Ascending aorta (tissue), 2 donors: ENCODE measurements at regions not wholly inside any gene's neighbourhood (a gene's known extent, or its start where the extent isn't known, plus 50 kb on each side); places are given as distances from the start of the nearest gene placed in this dataset.

Experiments
- DNase-seq, 2 donors: peaks; one replicate each; pipeline ENCODE4 v3.0.0-alpha.2; 2019; ENCODE audit warnings: low spot score in 2 of 2
- H3K27ac ChIP-seq, 2 donors: fragments of 200-600 bp; sonication (generic); one replicate each; pipeline ENCODE4 v1.5.1; 2016 to 2017; ENCODE audit warnings: mild to moderate bottlenecking in 1 of 2
- H3K27me3 ChIP-seq: fragments of 200-600 bp; sonication (generic); one replicate; pipeline ENCODE4 v1.5.1; 2017
- H3K36me3 ChIP-seq, 2 donors: fragments of 200-600 bp; sonication (generic); one replicate each; pipeline ENCODE4 v1.5.1; 2016
- H3K4me1 ChIP-seq, 2 donors: fragments of 200-600 bp; sonication (generic); one replicate each; pipeline ENCODE4 v1.5.1; 2016 to 2017; ENCODE audit warnings: mild to moderate bottlenecking in 1 of 2
- H3K4me3 ChIP-seq, 2 donors: fragments of 200-600 bp; sonication (generic); one replicate each; pipeline ENCODE4 v1.5.1; 2016 to 2017; ENCODE audit warnings: mild to moderate bottlenecking in 1 of 2
- H3K9me3 ChIP-seq, 2 donors: fragments of 200-600 bp; sonication (generic); one replicate each; pipeline ENCODE4 v1.5.1; 2016
- CTCF ChIP-seq, 3 experiments: fragments of 200-600 bp in 2 of 3; fragments of 450-650 bp in 1 of 3; sonication (generic) in 2 of 3; IDR thresholded peaks; one replicate each; pipeline ENCODE4 v1.5.1; 2016 to 2019; ENCODE audit warnings: antibody characterized with exemption in 3 of 3, mild to moderate bottlenecking in 1 of 3, moderate library complexity in 1 of 3
- intact Hi-C: fragments of 100-400 bp; cut with DNase I; formaldehyde crosslinking; loops from one replicate; pipeline ENCODE4 v1.15.1; 2023

GRCh38 chr15:79653533-79653932 lies 221.4 kb downstream of the MINAR1 start:
- Histone ChIP-seq H3K36me3 (no peaks in the 10 kb centered on the region), H3K27ac (no peak overlapping the region), H3K9me3 (no peaks in the 10 kb centered on the region), H3K4me3 (no peak overlapping the region), H3K27me3 (no peaks in the 10 kb centered on the region), H3K4me1 (no peaks in the 10 kb centered on the region)
- intact Hi-C loops = no loop called here
- no peak for DNase-seq
- TF ChIP-seq CTCF (IDR thresholded peaks at IDR 0.05) = no peak

- H3K27ac ChIP-seq = no peak overlapping the region
- intact Hi-C loops = no loop called here
- DNase-seq = no peak
- H3K4me3 ChIP-seq = no peak overlapping the region
- no peak for TF ChIP-seq CTCF (IDR thresholded peaks at IDR 0.05)
- no peaks in the 10 kb centered on the region for H3K4me1 ChIP-seq
- no peaks in the 10 kb centered on the region for H3K36me3 ChIP-seq
- H3K9me3 ChIP-seq = no peaks in the 10 kb centered on the region
- no peaks in the 10 kb centered on the region for H3K27me3 ChIP-seq
These were observed 224.2 kb downstream of the MINAR1 start for GRCh38 chr15:79656151-79657000.

- TF ChIP-seq CTCF (IDR thresholded peaks at IDR 0.05) = no peak
- intact Hi-C loops = no loop called here
These were observed 225.6 kb downstream of the MINAR1 start for GRCh38 chr15:79657722-79658121.

GRCh38 chr15:79659691-79660090 lies 227.6 kb downstream of the MINAR1 start:
- Histone ChIP-seq H3K27ac (no peak overlapping the region), H3K36me3 (no peaks in the 10 kb centered on the region), H3K4me1 (no peaks in the 10 kb centered on the region), H3K27me3 (no peaks in the 10 kb centered on the region), H3K4me3 (no peak overlapping the region), H3K9me3 (no peaks in the 10 kb centered on the region)
- TF ChIP-seq CTCF (IDR thresholded peaks at IDR 0.05) = no peak
- intact Hi-C loops = no loop called here
- DNase-seq = no peak

More at GRCh38 chr15:79657722-79658121, 225.6 kb downstream of the MINAR1 start:
- Histone ChIP-seq H3K9me3 (no peaks in the 10 kb centered on the region), H3K4me3 (no peak overlapping the region), H3K36me3 (no peaks in the 10 kb centered on the region), H3K27me3 (no peaks in the 10 kb centered on the region), H3K27ac (no peak overlapping the region), H3K4me1 (no peaks in the 10 kb centered on the region)
- DNase-seq = no peak

GRCh38 chr15:79661411-79661810 lies 229.3 kb downstream of the MINAR1 start:
- H3K27me3 ChIP-seq = no peaks in the 10 kb centered on the region
- no peak for TF ChIP-seq CTCF (IDR thresholded peaks at IDR 0.05)
- no peaks in the 10 kb centered on the region for H3K4me1 ChIP-seq
- no peaks in the 10 kb centered on the region for H3K36me3 ChIP-seq
- intact Hi-C loops = no loop called here
- H3K27ac ChIP-seq = no peak overlapping the region
- DNase-seq = no peak
- H3K9me3 ChIP-seq = no peaks in the 10 kb centered on the region
- H3K4me3 ChIP-seq = no peak overlapping the region
